ENCODE measurements at regions not wholly inside any gene's neighbourhood (a gene's known extent, or its start where the extent isn't known, plus 50 kb on each side); places are given as distances from the start of the nearest gene placed in this dataset.

- ChIA-PET CTCF (no interaction called here), POLR2A (no interaction called here)
- Histone ChIP-seq H3K27me3 (ENCODE audit: control insufficient read depth in 1 of 2, insufficient read depth in 2 of 2, low read length in 2 of 2) (no peaks in the 10 kb centered on the region), H3K4me1 (ENCODE audit: insufficient read depth, low read length) (no peaks in the 10 kb centered on the region), H3K27ac (ENCODE audit: low read depth in 1 of 2, low read length in 2 of 2) (no peak overlapping the region), H3K36me3 (ENCODE audit: insufficient read depth, low read length) (no peaks in the 10 kb centered on the region), H3K4me3 (ENCODE audit: low read length) (no peak overlapping the region), H3K9me3 (ENCODE audit: control insufficient read depth in 1 of 2, insufficient read depth in 1 of 2, low read length in 2 of 2) (peaks cover 0 to 7% of the 10 kb centered on the region in 2 experiments)
- intact Hi-C loops (cut with DNase I, micrococcal nuclease), result no loop called here
- H3K27ac Mint-ChIP-seq, result no peak overlapping the region
- no peak for ATAC-seq (ENCODE audit: poor library complexity)
- no peak for DNase-seq
- no peaks in the 10 kb centered on the region for H3K27me3 Mint-ChIP-seq
- no peak for TF ChIP-seq CTCF (IDR thresholded peaks at IDR 0.05)
- H3K9me3 Mint-ChIP-seq, result peaks cover 4% of the 10 kb centered on the region
- H3K36me3 Mint-ChIP-seq (ENCODE audit: low read depth), result no peaks in the 10 kb centered on the region
- no peak overlapping the region for H3K4me3 Mint-ChIP-seq
- no peaks in the 10 kb centered on the region for H3K4me1 Mint-ChIP-seq (ENCODE audit: low read depth)
Measured at GRCh38 chr4:187274153-187274552, 550.5 kb upstream of the FAT1 start.

DNA sequence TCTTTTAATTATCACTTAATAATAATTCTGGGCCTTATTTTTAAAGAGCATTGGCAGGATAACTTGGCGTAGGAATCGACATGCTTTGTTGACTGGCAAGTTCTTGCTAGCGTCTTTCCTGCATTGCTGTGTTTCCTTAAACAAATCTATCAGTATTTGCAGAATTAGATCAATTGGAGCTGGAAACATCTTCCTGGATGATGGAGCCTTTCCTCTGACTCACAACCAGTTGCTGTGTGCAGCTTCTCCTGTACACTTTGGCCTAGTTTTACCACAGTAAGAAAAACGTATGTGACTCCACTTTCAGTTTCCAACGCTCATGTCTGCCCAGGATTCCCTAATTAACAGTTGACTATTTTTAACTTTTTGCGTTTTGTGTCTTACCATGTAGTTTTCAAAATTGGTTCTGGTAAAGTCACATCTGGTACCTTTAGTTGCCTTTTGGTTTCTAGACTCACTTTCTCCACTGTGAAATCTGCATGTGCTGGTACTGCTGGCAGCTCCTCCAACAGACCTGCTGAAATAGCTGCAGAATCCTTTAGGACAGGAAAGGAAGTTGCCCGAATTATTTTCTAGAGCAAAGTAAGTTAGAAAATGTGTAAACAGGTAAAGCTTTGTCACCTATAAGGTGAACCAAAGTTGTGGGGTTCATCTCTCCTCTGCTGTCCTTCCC lies 553.2 kb upstream of the FAT1 start:
- Histone ChIP-seq H3K4me3 (ENCODE audit: low read length) (no peak overlapping the region), H3K4me1 (ENCODE audit: insufficient read depth, low read length) (no peaks in the 10 kb centered on the region), H3K27me3 (ENCODE audit: control insufficient read depth in 1 of 2, insufficient read depth in 2 of 2, low read length in 2 of 2) (no peaks in the 10 kb centered on the region), H3K36me3 (ENCODE audit: insufficient read depth, low read length) (no peaks in the 10 kb centered on the region), H3K27ac (ENCODE audit: low read depth in 1 of 2, low read length in 2 of 2) (no peak overlapping the region), H3K9me3 (ENCODE audit: control insufficient read depth in 1 of 2, insufficient read depth in 1 of 2, low read length in 2 of 2) (peaks cover 0 to 16% of the 10 kb centered on the region in 2 experiments)
- no peak for TF ChIP-seq CTCF (IDR thresholded peaks at IDR 0.05)
- POLR2A ChIA-PET, result no interaction called here
- Mint-ChIP-seq H3K27ac (no peak overlapping the region), H3K4me3 (no peak overlapping the region), H3K9me3 (peaks cover 6% of the 10 kb centered on the region), H3K36me3 (ENCODE audit: low read depth) (no peaks in the 10 kb centered on the region), H3K4me1 (ENCODE audit: low read depth) (no peaks in the 10 kb centered on the region), H3K27me3 (no peaks in the 10 kb centered on the region)
- ATAC-seq (ENCODE audit: poor library complexity) (no peak), DNase-seq (no peak)
- intact Hi-C loops (cut with DNase I, micrococcal nuclease), result no loop called here
- CTCF ChIA-PET, result no interaction called here

- peaks cover 12% of the 10 kb centered on the region for H3K9me3 Mint-ChIP-seq
- H3K27me3 ChIP-seq (ENCODE audit: control insufficient read depth in 1 of 2, insufficient read depth in 2 of 2, low read length in 2 of 2), result no peaks in the 10 kb centered on the region
- no peaks in the 10 kb centered on the region for H3K27me3 Mint-ChIP-seq
- no peak for DNase-seq
- H3K36me3 ChIP-seq (ENCODE audit: insufficient read depth, low read length), result no peaks in the 10 kb centered on the region
- intact Hi-C loops (cut with DNase I, micrococcal nuclease), result no loop called here
- H3K4me3 ChIP-seq (ENCODE audit: low read length), result no peak overlapping the region
- H3K4me3 Mint-ChIP-seq, result no peak overlapping the region
- no peak for ATAC-seq (ENCODE audit: poor library complexity)
- H3K4me1 Mint-ChIP-seq (ENCODE audit: low read depth), result no peaks in the 10 kb centered on the region
- CTCF ChIA-PET, result no interaction called here
- no peaks in the 10 kb centered on the region for H3K4me1 ChIP-seq (ENCODE audit: insufficient read depth, low read length)
- no peak overlapping the region for H3K27ac Mint-ChIP-seq
- H3K36me3 Mint-ChIP-seq (ENCODE audit: low read depth), result no peaks in the 10 kb centered on the region
- TF ChIP-seq CTCF (IDR thresholded peaks at IDR 0.05), result no peak
- H3K27ac ChIP-seq (ENCODE audit: low read depth in 1 of 2, low read length in 2 of 2), result no peak overlapping the region
- POLR2A ChIA-PET, result no interaction called here
- peaks cover 0 to 18% of the 10 kb centered on the region in 2 experiments for H3K9me3 ChIP-seq (ENCODE audit: control insufficient read depth in 1 of 2, insufficient read depth in 1 of 2, low read length in 2 of 2)
Measured at GRCh38 chr4:187283201-187283955, 559.7 kb upstream of the FAT1 start.
